ENCODE measurements at regions not wholly inside any gene's neighbourhood (a gene's known extent, or its start where the extent isn't known, plus 50 kb on each side); places are given as distances from the start of the nearest gene placed in this dataset.

DNA sequence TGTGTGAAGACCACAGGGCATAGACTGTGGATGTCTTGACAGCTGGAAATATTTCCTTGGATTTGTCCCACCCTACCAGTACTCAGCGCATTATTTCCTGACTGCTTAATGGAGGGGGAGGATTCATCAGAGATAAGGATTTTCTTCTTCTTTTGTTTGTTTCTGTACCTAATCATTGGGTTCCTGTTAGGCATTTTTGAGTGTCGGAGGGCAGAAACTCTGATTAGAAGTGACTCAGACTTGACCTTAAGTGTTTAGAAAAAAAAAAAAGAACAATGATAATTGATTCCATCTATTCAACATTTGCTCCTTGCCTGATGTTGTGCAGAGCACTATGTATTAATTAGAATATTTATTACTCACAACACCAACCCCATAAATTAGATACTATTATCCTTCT lies 78.5 kb upstream of the SYNPR start:
- TF ChIP-seq, protein P1, sequence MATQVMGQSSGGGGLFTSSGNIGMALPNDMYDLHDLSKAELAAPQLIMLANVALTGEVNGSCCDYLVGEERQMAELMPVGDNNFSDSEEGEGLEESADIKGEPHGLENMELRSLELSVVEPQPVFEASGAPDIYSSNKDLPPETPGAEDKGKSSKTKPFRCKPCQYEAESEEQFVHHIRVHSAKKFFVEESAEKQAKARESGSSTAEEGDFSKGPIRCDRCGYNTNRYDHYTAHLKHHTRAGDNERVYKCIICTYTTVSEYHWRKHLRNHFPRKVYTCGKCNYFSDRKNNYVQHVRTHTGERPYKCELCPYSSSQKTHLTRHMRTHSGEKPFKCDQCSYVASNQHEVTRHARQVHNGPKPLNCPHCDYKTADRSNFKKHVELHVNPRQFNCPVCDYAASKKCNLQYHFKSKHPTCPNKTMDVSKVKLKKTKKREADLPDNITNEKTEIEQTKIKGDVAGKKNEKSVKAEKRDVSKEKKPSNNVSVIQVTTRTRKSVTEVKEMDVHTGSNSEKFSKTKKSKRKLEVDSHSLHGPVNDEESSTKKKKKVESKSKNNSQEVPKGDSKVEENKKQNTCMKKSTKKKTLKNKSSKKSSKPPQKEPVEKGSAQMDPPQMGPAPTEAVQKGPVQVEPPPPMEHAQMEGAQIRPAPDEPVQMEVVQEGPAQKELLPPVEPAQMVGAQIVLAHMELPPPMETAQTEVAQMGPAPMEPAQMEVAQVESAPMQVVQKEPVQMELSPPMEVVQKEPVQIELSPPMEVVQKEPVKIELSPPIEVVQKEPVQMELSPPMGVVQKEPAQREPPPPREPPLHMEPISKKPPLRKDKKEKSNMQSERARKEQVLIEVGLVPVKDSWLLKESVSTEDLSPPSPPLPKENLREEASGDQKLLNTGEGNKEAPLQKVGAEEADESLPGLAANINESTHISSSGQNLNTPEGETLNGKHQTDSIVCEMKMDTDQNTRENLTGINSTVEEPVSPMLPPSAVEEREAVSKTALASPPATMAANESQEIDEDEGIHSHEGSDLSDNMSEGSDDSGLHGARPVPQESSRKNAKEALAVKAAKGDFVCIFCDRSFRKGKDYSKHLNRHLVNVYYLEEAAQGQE (IDR thresholded peaks at IDR 0.05): no peak
- TF ChIP-seq, protein P2, sequence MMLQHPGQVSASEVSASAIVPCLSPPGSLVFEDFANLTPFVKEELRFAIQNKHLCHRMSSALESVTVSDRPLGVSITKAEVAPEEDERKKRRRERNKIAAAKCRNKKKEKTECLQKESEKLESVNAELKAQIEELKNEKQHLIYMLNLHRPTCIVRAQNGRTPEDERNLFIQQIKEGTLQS (IDR thresholded peaks at IDR 0.05): no peak
- no peak for TF ChIP-seq YY1 (IDR thresholded peaks at IDR 0.05)
- TF ChIP-seq FOXA2 (IDR thresholded peaks at IDR 0.05): no peak
- TF ChIP-seq, protein P3, sequence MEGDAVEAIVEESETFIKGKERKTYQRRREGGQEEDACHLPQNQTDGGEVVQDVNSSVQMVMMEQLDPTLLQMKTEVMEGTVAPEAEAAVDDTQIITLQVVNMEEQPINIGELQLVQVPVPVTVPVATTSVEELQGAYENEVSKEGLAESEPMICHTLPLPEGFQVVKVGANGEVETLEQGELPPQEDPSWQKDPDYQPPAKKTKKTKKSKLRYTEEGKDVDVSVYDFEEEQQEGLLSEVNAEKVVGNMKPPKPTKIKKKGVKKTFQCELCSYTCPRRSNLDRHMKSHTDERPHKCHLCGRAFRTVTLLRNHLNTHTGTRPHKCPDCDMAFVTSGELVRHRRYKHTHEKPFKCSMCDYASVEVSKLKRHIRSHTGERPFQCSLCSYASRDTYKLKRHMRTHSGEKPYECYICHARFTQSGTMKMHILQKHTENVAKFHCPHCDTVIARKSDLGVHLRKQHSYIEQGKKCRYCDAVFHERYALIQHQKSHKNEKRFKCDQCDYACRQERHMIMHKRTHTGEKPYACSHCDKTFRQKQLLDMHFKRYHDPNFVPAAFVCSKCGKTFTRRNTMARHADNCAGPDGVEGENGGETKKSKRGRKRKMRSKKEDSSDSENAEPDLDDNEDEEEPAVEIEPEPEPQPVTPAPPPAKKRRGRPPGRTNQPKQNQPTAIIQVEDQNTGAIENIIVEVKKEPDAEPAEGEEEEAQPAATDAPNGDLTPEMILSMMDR (IDR thresholded peaks at IDR 0.05; ENCODE audit: low read depth, low read length, missing input control): no peak
- no peak for TF ChIP-seq TAF1 (conservative IDR thresholded peaks at IDR 0.05)
- no peak for TF ChIP-seq RAD21 (IDR thresholded peaks at IDR 0.05)
- no peak for TF ChIP-seq JUND (IDR thresholded peaks at IDR 0.05)
- TF ChIP-seq FOXA1 (IDR thresholded peaks at IDR 0.05): no peak
- no peak for TF ChIP-seq GABPA (IDR thresholded peaks at IDR 0.05 in 1 of 2, conservative IDR thresholded peaks at IDR 0.05 in 1 of 2)
- TF ChIP-seq EGR1 (IDR thresholded peaks at IDR 0.05; ENCODE audit: low read depth in 2 of 2): no peak
- no peak for TF ChIP-seq RXRA (IDR thresholded peaks at IDR 0.05)
- TF ChIP-seq HNF4G (IDR thresholded peaks at IDR 0.05): no peak
- TF ChIP-seq, protein P4, sequence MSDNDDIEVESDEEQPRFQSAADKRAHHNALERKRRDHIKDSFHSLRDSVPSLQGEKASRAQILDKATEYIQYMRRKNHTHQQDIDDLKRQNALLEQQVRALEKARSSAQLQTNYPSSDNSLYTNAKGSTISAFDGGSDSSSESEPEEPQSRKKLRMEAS (IDR thresholded peaks at IDR 0.05): no peak
- TF ChIP-seq NR2F2 (IDR thresholded peaks at IDR 0.05): no peak
- Histone ChIP-seq H3K27ac (ENCODE audit: low read depth in 1 of 2, low read length in 2 of 2) (no peak overlapping the region), H3K36me3 (ENCODE audit: control insufficient read depth in 4 of 4, insufficient read depth in 3 of 4, low read depth in 1 of 4, low read length in 3 of 4) (no peaks in the 10 kb centered on the region), H3K9me3 (ENCODE audit: control insufficient read depth in 4 of 4, low read length in 3 of 4) (no peaks in the 10 kb centered on the region), H3K4me1 (ENCODE audit: control insufficient read depth in 4 of 4, insufficient read depth in 4 of 4, low read length in 3 of 4) (no peaks in the 10 kb centered on the region), H3K9ac (ENCODE audit: low read depth in 1 of 2, low read length in 2 of 2) (no peak overlapping the region), H3K4me3 (ENCODE audit: low read depth in 1 of 3, low read length in 3 of 3) (no peak overlapping the region), H3K27me3 (ENCODE audit: control insufficient read depth in 4 of 4, insufficient read depth in 4 of 4, low read length in 3 of 4) (peaks cover 0 to 2% (median 0%) of the 10 kb centered on the region in 4 donors)
- WGBS: 74% methylated on average over 2 of the region's 2 CpGs
- DNase-seq (ENCODE audit: low spot score): no peak

DNA sequence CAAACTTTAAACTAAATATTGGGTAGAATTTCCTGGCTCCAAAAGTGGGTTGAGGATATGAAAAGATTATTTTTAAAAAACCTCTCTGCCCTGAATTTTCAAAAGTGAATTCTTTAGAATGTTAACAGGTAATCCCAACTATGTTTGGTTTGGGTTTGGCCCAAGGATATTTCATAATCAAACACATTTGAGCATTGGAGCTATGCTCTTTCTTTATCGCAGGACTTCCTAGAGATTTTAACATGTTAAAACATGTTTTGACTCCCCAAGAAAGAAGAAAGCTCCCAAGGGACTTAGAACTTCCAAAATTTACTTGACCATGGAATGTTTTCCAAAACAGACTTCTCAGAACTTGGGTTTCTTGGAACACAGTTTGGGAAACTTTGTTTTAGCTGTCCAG lies 75.6 kb upstream of the SYNPR start:
- no peaks in the 10 kb centered on the region for H3K4me1 ChIP-seq (ENCODE audit: control insufficient read depth in 4 of 4, insufficient read depth in 4 of 4, low read length in 3 of 4)
- no peaks in the 10 kb centered on the region for H3K36me3 ChIP-seq (ENCODE audit: control insufficient read depth in 4 of 4, insufficient read depth in 3 of 4, low read depth in 1 of 4, low read length in 3 of 4)
- H3K9ac ChIP-seq (ENCODE audit: low read depth in 1 of 2, low read length in 2 of 2): no peak overlapping the region
- peaks cover 0 to 2% (median 0%) of the 10 kb centered on the region in 4 donors for H3K27me3 ChIP-seq (ENCODE audit: control insufficient read depth in 4 of 4, insufficient read depth in 4 of 4, low read length in 3 of 4)
- WGBS: 30% methylated on average over 1 of the region's 1 CpG
- DNase-seq (ENCODE audit: low spot score): no peak
- H3K9me3 ChIP-seq (ENCODE audit: control insufficient read depth in 4 of 4, low read length in 3 of 4): no peaks in the 10 kb centered on the region
- no peak overlapping the region for H3K4me3 ChIP-seq (ENCODE audit: low read depth in 1 of 3, low read length in 3 of 3)
- H3K27ac ChIP-seq (ENCODE audit: low read depth in 1 of 2, low read length in 2 of 2): no peak overlapping the region
- TF ChIP-seq, protein P1 (IDR thresholded peaks at IDR 0.05): no peak
- TF ChIP-seq RXRA (IDR thresholded peaks at IDR 0.05) (no peak), TAF1 (conservative IDR thresholded peaks at IDR 0.05) (no peak), SP1 (IDR thresholded peaks at IDR 0.05) (no peak), HNF4G (IDR thresholded peaks at IDR 0.05) (no peak), NR2F2 (IDR thresholded peaks at IDR 0.05) (no peak), JUND (IDR thresholded peaks at IDR 0.05) (no peak), EGR1 (IDR thresholded peaks at IDR 0.05; ENCODE audit: low read depth in 2 of 2) (no peak), RAD21 (IDR thresholded peaks at IDR 0.05) (no peak)
- TF ChIP-seq, protein P2 (IDR thresholded peaks at IDR 0.05): no peak
- TF ChIP-seq, protein P4 (IDR thresholded peaks at IDR 0.05): no peak
- TF ChIP-seq, protein P3 (IDR thresholded peaks at IDR 0.05; ENCODE audit: low read depth, low read length, missing input control): no peak
- TF ChIP-seq, protein P5, sequence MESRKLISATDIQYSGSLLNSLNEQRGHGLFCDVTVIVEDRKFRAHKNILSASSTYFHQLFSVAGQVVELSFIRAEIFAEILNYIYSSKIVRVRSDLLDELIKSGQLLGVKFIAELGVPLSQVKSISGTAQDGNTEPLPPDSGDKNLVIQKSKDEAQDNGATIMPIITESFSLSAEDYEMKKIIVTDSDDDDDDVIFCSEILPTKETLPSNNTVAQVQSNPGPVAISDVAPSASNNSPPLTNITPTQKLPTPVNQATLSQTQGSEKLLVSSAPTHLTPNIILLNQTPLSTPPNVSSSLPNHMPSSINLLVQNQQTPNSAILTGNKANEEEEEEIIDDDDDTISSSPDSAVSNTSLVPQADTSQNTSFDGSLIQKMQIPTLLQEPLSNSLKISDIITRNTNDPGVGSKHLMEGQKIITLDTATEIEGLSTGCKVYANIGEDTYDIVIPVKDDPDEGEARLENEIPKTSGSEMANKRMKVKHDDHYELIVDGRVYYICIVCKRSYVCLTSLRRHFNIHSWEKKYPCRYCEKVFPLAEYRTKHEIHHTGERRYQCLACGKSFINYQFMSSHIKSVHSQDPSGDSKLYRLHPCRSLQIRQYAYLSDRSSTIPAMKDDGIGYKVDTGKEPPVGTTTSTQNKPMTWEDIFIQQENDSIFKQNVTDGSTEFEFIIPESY (IDR thresholded peaks at IDR 0.05): no peak

Measured in liver (tissue), 8 donors.